IMR-90 (cell line): ENCODE measurements at regions not wholly inside any gene's neighbourhood (a gene's known extent, or its start where the extent isn't known, plus 50 kb on each side); places are given as distances from the start of the nearest gene placed in this dataset.

Source experiments
- BHLHE40 ChIP-seq: fragments of 150-350 bp; IDR thresholded peaks from 2 replicates; pipeline ENCODE4 v1.6.1; 2016; ENCODE audit warnings: mild to moderate bottlenecking, low read depth, low read length
- CEBPB ChIP-seq: IDR thresholded peaks from 2 replicates; pipeline ENCODE4 v1.6.1; 2012; ENCODE audit warnings: low read depth, low read length, improper control_type of control experiment
- CTCF ChIP-seq: conservative IDR thresholded peaks from 2 replicates; pipeline ENCODE4 v1.5.1; 2012; ENCODE audit warnings: mild to moderate bottlenecking, low read depth, low read length, improper control_type of control experiment
- MAFK ChIP-seq: IDR thresholded peaks from 2 replicates; pipeline ENCODE4 v1.6.1; 2012; ENCODE audit warnings: low read depth, low read length, improper control_type of control experiment
- MAZ ChIP-seq: IDR thresholded peaks from 2 replicates; pipeline ENCODE4 v1.6.1; 2012; ENCODE audit warnings: low read depth, mild to moderate bottlenecking, low read length, improper control_type of control experiment, moderate library complexity, borderline replicate concordance
- MXI1 ChIP-seq: IDR thresholded peaks from 2 replicates; pipeline ENCODE4 v1.6.1; 2012; ENCODE audit warnings: low read depth, mild to moderate bottlenecking, low read length, moderate library complexity, borderline replicate concordance
- POLR2A ChIP-seq: IDR thresholded peaks from 2 replicates; pipeline ENCODE4 v1.6.1; 2012; ENCODE audit warnings: mild to moderate bottlenecking, low read depth, low read length
- RAD21 ChIP-seq: IDR thresholded peaks from 2 replicates; pipeline ENCODE4 v1.6.1; 2012; ENCODE audit warnings: low read length, improper control_type of control experiment
- RCOR1 ChIP-seq: IDR thresholded peaks from 2 replicates; pipeline ENCODE4 v1.6.1; 2012; ENCODE audit warnings: mild to moderate bottlenecking, low read length, improper control_type of control experiment; ENCODE audit not compliant: insufficient replicate concordance
- RFX5 ChIP-seq: IDR thresholded peaks from 2 replicates; pipeline ENCODE4 v1.8.0; 2012; ENCODE audit warnings: low read depth, mild to moderate bottlenecking, low read length, moderate library complexity
- USF2 ChIP-seq: fragments of 150-350 bp; IDR thresholded peaks from 2 replicates; pipeline ENCODE4 v1.6.1; 2017; ENCODE audit warnings: mild to moderate bottlenecking, antibody characterized with exemption, low read length, low read depth
- TF ChIP-seq, protein P1 (sequence below): fragments of 150-350 bp; IDR thresholded peaks from 2 replicates; pipeline ENCODE4 v1.6.1; 2016; ENCODE audit warnings: low read depth, mild to moderate bottlenecking, low read length, moderate library complexity, borderline replicate concordance

DNA sequence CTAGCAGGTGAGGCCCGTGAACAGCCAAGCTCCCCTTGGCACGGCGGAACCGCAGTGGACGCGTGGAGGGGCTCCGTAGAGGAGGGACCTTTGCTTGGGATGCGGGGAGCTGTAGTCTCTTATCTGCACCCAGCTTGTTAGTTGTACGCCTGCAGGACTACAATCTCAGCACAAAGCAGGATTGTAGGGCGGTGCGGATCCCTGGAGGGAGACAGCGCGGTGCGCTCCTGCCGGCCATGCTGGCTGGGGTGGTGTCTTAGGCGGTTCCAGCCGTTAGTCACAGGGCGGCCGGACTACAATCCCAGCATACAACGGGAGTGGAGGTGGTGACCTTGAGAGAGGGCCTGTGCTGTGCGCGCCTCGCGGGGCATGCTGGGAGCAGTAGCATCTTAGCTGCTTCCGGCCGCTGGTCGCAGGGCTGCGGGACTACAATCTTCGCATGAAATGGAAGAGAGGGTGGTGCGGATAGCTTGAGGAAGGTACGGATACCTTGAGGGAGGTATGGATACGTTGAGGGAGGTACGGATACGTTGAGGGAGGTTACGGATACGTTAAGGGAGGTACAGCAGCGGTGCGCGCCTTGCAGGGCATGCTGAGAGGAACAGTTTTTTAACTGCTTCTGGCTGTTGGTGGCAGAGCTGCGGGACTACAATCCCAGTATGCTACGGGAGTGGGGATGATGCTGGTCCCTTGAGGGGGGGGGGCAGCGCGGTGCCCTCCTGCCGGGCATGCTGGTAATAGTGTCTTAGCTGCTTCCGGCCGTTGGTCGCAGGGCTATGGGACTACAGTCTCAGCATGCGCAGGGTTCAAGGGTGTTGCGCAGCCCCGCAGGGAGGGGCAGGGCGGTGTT, 1419.1 kb downstream of the UQCRFS1 start:
- no peak for TF ChIP-seq CTCF
- TF ChIP-seq MAZ: peak; percentile 22; the same call in 1 of the 2 replicates
- no peak for TF ChIP-seq POLR2A
- TF ChIP-seq, protein P1, sequence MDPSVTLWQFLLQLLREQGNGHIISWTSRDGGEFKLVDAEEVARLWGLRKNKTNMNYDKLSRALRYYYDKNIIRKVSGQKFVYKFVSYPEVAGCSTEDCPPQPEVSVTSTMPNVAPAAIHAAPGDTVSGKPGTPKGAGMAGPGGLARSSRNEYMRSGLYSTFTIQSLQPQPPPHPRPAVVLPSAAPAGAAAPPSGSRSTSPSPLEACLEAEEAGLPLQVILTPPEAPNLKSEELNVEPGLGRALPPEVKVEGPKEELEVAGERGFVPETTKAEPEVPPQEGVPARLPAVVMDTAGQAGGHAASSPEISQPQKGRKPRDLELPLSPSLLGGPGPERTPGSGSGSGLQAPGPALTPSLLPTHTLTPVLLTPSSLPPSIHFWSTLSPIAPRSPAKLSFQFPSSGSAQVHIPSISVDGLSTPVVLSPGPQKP: no peak
- TF ChIP-seq RCOR1: peak; percentile 15
- no peak for TF ChIP-seq CEBPB
- no peak for TF ChIP-seq MAFK
- peak; percentile 87; the same call in 1 of the 2 replicates for TF ChIP-seq MXI1
- TF ChIP-seq RAD21: no peak
- TF ChIP-seq USF2: peak; percentile 35; the same call in 1 of the 2 replicates
- no peak for TF ChIP-seq BHLHE40
- no peak for TF ChIP-seq RFX5
